T-helper 2 cell (primary cell): ENCODE measurements at regions not wholly inside any gene's neighbourhood (a gene's known extent, or its start where the extent isn't known, plus 50 kb on each side); places are given as distances from the start of the nearest gene placed in this dataset.
A peak's percentile ranks its signal among the peaks of the same experiment; 100 is the strongest.
"Not testable (repeated sequence)": the region's sequence is repeated elsewhere in the genome, so short reads cannot be mapped to it uniquely, and the experiment has no call there.

ENCODE experiments used
- DNase-seq, 5 experiments: peaks; one replicate each; pipeline versions ENCODE4 v3.0.0 to v3.0.0-alpha.2; 2012 to 2022

DNA sequence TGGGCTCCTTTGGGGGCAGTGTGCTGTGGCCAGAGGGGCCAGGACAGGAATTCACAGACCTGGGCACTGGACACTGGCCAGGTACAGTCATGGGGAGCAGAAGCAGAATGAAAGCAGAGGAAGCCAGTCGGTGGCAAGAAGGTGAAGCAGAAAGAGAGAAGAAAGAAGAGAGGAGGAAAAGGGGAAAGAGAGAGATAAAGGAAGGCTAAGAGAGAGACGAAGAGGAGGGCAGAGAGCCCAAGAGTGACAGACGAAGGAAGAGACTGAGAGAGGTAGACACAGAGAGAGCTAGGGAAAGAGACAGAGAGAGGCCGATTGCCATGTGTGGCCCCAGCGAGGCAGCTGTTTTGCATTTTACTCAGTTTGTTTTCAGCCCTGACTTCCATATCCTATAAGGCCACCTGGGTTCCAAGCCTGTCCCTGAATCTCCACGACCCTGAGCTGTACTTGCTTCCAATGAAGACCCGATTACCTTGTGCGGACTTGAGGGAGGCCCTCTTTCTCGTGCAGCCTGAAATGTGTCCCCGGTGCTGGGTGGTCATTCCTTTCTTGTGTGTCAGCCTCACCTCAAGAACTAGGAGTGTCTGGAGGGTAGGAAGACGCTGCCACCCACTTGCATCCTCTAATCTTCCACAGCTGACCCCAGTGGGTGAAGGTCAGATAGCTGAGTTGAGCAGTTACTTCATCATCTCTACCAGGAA, 73.9 kb downstream of the LSM3 start:
- DNase-seq = no peak

DNA sequence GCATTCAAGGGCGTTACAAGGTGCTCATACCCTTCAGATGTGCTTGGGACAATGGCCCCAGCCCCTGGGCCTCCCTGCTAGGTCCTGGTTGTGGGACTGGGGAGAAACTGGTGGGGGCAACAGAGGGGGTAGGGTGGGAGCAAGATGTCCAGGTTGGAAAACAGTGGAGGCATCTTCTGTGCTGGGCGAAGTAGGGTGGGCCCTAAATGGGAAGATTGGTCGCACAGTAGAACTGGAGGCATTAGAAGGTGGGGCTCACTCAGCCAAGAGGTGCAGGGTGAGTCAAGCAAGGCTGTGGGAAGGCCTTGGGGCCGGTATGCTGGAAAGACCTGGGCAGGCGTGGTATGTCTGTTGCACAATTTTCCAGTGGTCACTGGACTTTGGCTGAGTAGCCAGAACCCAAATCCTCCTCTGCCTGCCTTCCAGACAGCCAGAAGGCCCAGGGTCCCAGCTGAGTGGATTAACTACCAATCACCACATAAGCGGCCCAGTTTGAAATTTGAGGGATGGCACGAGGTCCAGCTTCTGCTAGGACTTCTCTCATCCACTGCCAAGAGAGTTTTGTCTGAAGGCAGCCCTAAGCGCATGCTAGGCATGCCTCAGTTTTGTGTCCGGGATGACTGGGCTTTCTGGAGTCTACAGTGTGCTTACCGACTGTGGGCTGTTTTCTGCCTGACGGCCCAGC, 74.5 kb downstream of the LSM3 start:
- no peak for DNase-seq

DNA sequence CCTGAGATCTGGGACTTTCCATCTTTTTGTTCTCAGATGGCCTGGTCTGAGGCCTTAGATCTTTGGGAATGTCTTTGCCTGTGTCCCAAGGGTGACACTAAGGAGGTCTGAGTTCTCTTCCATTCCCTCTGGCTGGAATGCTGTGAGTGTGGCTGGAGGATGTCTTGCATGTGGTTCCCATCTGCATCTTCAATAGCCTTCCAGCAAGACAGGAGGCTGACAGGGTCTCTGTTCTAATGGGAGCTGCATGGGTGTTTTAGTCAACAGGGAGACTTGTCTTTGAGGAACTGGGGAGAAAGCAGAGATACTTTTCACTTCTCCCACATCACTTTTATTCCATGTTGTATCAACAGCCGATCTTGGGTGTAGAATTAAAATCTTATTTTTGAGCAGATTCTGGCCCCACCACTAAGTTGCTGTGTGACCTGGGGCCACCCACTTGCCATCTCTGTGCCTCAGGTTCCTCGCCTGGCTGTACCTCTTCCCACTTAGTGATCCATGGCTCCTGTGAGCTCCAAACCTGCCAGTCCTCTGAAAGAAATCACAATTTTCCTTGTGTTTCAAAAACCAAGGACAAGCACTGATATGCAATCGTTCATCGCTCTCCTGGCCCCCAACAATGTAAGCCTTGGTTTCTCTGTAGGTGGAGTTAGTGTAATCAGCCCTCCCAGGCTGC, 75.2 kb downstream of the LSM3 start:
- no peak for DNase-seq

DNA sequence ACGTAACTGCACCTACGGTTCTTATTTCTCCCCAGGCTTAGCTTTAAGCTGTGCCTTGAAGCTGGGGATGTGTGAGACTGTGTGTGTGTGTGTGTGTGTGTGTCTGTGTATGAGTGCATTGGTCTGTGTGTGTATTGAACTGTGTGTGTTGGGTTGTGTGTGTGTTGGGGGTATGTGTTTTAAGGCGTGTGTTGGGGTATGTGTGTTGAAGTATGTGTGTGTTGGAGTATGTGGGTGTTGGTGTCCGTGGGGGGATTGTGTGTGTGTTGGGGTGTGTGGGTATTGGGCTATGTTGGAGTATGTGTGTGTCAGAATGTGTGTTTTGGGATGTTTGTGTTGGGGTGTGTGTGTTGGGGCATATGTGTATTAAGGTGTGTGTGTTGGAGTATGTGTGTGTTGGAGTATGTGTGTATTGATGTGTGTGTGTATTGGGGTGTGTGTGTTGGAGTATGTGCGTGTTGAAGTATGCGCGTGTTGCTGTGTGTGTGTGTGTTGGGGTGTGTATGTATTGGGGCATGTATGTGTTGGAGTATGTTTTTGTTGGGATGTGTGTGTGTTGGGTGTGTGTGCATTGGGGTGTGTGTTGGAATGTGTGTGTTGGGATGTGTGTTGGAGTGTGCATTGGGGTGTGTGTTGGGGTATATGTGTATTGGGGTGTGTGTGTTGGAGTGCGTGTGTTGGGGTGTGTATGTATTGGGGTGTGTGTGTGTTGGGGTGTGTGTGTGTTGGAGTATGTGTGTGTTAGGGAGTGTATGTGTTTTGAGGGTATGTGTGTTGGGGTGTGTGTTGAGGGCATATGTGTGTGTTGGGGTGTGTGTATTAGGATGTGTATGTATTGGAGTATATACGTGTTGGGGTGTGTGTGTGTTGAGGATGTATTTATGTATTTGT, 76.4 kb downstream of the LSM3 start:
- no peak for DNase-seq

DNA sequence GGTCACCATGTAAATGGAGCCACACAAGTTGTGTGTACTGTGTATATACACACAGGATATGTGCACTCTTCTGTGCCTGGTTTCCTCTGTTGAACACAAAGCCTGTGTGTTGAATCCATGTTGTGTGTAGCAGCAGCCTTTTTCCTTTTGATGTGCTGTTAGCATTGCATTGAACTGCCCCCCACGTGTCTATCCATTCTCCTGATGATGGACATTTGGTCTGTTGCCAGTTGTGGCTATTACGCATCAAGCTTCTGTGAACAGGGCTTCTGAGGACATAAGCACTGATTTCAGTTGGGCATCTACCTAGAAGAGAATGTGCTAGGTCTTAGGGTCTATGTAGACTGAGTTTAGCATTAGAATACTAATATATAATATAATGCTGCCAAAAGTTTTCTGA, 77.4 kb downstream of the LSM3 start:
- no peak for DNase-seq

DNA sequence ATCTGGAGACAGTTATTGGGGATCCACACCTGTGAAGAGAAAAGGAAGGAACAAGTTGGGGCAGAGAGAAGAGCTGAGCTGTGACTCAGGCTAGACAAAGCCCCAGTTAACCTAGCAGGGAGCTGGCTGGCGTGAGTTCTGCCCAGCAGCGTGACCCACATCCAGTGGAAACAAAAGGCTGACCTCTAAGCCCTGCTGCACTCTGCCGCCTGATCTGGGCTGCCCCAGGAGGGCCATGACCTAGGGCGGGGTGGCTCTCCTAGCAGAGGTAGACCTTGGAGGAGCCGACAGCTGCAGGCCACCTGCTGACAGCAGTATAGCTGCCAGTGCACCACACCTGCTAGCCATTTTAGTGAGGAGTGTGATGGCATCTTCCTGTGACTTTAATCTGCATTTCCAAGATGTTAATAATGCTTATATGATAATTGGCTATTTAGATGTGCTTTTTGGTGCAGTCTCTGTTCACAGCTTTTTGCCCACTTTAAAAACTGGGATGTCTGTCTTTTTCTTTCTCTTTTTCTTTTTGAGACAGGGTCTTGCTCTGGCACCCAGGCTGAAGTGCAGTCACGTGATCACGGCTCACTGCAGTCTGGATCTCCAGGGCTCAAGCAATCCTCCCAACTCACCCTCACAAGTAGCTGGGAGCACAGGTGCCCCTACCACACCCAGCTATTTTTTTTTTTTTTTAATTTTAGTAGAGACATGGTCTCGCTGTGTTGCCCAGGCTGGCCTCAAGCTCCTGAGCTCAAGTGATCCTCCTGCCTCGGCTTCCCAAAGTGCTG, 78.1 kb downstream of the LSM3 start:
- DNase-seq = no peak

DNA sequence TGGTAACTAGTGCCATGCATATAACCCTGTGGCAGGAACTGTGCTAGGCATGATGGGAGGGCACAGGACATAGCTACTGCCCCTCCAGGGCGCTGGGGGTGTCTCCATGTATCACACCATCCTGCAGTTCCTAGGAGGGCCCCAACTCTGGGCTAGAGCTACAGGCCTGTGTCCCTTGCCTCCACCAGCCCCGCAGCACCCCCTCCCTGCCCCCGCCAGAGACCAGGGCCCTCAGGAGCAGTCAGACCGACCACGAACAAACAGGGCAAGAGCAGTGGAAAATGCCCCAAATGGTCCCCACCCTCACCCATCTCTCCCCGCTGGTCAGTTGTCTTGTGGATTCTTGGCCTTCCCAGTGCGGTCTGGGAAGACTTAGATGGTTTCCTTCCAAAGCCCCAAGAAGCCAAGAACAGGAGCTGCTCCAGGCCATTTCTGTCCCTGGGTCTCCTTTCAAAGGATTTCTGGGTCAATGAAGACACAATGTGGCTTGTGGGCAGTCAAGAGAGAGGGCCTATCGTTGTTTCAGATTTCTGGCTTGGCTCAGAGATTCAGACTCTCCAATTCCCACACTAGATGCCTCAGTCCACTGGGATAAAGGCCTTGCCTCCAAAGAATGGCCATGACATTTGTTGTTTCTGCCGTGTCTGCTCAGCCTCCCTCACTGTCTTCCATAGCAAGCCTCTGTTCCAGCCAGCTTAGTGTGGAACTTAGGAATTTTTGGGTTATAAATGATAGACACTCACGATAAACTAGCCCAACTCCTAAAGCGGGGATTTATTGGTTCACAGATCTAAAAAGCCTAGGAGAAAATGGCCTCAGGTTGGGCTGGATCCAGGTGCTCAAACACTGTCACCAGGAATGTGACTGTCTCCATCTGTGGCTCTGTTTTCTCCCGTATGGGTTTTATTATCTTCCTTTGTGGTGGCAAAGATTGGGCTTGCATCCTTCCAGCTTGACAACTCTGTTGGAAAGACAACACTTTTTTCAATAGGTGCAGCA, 80.6 kb downstream of the LSM3 start:
- no peak for DNase-seq

DNA sequence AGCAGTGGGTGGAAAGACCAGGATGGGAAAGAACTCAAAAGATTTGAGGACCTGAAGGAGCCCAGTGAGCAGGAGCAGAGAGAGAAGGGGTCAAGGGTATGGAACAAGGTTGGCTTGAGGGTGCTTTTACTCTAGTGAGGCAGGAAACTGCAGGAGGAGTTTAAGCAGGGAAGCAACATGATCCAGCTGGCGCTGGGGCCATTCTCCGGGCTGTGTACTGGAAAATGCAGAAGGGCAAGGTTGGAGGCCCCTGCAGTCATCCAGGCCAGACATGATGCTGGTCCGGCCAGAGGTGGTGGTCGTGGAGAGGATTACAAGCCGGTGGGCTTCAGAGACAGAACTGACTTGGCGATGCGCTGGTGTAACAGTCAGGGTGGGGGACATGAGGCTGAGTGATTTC, 81.8 kb downstream of the LSM3 start:
- DNase-seq = no peak

DNA sequence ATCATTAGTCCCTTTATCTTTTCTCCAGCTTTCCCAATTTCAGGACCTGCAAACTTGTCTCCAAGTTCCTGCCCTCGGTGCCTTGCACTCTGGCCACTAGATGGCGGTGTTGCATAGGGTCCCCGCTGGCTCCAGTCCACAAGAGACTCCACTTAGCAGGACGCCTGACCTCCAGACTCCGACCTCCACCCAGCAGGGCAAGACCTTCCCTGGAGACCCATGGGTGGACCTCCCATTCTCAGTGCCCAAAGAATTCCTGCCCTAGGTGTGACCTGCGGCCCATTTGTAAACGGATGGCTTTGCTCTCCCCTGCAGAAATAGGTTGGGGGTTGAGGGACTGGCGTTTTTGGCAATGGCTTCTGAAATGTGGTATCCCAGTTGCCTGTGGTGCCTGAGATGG, 82.6 kb downstream of the LSM3 start:
- DNase-seq = peak; percentile 39 to 62 (median 52)

DNA sequence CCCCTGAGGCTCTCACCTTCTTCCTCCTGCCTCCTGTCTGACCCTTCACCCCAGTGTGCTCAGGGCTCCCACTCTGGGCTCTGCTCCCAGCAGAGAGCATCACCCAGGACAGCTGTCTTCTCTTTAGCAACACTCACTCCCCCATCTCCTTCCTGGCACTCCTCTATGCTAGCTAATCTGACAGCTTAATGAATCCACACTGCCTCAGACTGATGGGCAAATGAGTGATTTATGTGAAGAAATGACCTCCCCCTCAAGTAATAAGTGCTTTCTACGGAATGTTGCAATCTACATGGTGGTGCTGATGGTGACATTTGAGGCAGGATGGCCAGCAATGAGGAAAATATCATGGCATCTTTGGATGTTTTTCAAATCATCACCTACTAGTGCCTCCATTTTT, 83.6 kb downstream of the LSM3 start:
- no peak for DNase-seq

DNA sequence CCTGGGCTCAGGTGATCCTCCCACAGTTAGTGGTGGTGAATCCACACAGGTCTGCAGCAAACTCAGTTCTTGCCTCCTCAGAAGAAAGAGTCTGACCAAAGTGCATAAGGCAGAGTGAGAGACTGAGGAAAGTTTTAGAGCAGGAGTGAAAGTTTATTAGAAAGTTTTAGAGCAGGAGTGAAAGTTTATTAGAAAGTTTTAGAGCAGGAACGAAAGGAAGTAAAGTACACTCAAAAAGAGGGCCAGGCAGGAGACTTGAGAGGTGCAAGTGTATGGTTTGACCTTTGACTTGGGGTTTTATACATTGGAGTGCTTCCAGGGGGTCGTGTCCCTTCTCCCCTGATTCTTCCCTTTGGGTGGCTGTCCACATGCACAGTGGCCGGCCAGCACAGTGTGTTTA, 84.2 kb downstream of the LSM3 start:
- DNase-seq = no peak

DNA sequence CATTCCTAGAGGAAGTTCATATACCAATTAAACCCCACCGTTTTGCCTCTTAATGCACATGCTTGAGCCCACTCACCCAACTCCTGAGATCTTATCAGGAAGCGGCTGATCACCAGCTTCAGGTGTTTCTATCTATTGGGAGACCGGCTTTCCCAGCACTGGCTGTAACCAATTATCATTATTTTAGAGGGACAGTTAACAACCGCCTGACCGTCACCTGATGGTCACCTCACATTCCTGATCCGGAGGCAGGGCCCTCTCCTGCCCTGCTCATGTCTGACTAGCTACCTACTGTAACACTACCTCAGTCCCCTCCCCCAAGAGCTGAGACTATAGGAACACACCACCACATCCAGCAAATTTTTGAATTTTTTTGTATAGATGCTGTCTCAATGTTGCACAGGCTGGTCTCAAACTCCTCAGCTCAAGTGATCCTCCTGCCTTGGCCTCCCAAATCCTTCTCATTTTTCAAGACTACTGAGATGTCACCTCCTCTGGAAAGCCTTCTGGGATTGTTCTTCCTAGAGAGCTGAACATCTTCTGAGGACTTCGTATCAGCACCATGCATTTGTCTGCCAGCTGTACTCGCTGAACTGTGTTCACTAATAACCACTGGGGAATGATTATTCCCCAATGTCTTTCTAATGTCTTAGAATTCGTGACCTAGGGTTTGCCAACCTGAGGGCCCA, 84.8 kb downstream of the LSM3 start:
- DNase-seq = no peak

DNA sequence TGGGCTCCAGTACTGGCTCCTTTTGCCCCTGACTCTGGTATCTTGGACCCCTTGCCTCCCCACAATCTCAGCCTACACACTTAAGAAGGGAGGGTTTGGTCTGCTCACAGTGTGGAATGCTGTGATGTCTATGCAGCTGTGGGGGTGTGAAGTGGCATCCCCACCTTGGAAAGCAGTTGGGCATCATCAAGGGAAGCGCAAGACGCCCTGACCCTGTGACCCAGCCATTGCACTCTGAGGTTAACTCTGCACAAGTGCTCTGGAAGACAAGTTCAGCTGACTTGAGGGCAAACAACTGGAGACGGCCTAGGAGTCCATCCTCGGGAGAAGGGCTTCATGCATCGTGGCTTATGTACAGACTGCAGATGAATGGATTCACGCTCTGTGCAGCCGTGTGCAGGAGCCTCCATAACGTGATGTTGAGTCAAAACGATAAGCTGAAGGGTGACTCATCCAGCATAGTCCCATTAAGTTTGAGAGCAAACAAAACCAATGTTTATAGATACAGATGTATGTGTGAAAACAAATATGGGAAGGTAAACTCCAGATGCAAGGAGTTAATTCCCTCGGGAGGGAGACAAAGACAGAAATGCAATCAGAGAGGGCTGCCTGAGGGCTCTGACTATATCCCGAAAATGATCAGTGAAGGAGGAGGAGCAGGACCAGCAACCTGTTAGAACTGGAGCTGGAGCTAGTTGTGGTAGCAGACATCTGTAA, 86.8 kb downstream of the LSM3 start:
- peak in 1 of 5 experiments; percentile 18 for DNase-seq

DNA sequence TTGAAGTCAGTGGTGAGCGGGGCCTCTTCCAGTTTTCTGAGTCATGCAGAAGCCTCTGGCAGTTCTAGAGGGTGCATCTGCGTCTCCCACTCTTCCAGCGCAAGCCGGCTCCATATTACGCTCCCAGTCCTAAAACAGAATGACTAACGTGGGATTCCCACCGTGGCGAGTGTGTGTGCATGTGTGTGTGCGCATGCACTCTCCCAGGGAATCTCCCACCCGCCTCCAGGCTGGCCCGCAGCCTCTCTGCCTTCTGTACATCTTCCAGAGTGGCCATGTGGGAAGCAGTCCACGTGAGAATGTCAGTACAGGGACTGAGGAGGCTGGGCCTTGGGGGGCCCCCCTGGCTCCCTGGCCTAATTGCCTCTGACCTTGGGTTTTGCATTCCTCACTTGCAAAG, 87.7 kb downstream of the LSM3 start:
- DNase-seq = no peak

DNA sequence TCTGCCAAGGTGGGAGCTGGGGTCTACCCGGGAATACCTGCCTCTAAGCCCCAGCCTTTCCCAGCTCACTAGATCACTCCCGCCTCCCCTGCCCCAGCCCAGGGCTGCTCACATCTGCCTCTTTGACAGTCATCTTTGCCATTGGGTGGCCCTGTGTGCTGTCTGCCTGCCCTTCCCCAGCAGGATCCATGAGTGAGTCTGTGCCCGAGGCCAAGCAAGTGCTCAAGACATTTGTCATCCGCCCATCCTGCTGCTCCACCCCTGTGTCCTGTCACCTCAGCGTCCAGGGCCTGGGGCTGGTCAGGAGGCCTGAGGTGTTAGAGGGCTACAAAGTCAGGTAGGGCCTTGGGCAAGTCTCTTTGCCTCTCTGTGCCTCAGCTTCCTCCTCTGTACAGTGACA, 89.4 kb downstream of the LSM3 start:
- no peak for DNase-seq

DNA sequence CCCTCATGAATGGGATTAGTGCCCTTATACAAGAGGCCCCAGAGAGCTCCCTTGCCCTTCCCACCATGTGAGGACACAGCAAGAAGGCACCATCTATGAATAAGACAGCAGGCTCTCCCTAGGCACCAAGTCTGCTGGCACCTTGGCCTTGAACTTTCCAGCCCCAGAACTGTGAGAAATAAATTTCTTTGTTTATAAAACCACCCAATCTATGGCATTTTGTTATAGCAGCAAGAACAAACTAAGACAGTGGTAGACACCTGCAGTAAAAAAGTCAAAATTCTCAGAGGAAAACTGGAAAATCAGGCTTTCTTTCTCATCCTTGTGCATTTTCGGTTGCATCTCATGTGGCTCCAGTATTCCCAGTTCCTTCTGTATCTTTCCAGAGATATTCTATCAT, 90.3 kb downstream of the LSM3 start:
- no peak for DNase-seq

DNA sequence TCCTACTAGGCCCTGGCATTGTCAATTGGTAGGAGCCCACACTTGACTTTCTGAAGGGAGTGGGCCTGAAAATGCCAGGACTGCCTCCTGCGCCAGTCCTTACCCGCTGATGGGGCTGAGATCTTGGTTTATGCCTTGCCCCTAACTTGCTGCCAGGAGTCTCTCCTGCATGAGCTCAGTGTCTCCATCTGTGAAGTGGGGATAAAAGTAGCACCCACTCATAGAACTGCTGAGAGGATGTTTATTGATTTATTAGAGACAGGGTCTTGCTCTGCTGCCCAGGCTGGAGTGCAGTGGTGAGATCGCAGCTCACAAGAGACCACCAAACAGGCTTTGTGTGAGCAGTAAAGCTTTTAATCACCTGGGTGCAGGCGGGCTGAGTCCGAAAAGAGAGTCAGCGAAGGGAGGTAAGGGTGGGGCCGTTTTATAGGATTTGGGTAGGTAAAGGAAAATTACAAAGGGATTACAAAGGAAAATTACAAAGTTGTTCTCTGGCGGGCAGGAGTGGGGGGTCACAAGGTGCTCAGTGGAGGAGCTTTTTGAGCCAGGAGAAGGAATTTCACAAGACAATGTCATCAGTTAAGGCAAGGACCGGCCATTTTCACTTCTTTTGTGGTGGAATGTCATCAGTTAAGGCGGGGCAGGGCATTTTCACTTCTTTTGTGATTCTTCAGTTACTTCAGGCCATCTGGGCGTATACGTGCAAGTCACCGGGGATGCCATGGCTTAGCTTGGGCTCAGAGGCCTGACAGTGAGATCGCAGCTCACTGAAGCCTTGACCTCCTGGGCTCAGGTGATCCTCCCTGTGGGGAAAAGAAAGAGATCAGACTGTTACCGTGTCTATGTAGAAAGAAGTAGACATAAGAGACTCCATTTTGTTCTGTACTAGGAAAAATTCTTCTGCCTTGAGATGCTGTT, 93.7 kb downstream of the LSM3 start:
- not testable (repeated sequence) for DNase-seq

DNA sequence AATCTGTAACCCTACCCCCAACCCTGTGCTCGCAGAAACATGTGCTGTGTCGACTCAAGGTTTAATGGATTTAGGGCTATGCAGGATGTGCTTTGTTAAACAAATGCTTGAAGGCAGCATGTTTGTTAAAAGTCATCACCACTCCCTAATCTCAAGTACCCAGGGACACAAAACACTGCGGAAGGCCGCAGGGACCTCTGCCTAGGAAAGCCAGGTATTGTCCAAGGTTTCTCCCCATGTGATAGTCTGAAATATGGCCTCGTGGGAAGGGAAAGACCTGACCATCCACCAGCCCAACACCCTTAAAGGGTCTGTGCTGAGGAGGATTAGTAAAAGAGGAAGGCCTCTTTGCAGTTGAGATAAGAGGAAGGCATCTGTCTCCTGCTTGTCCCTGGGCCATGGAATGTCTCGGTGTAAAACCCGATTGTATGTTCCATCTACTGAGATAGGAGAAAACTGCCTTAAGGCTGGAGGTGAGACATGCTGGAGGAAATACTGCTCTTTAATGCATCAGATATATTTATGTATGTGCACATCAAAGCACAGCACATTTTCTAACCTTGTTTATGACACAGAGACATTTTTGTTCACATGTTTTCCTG, 94.4 kb downstream of the LSM3 start:
- DNase-seq = not testable (repeated sequence)
